Stomach (tissue), 8 donors: ENCODE measurements at regions not wholly inside any gene's neighbourhood (a gene's known extent, or its start where the extent isn't known, plus 50 kb on each side); places are given as distances from the start of the nearest gene placed in this dataset.
"Not testable (repeated sequence)": the region's sequence is repeated elsewhere in the genome, so short reads cannot be mapped to it uniquely, and the experiment has no call there.

Experiments
- DNase-seq, 2 donors: peaks; one replicate each; pipeline versions ENCODE4 v3.0.0 to v3.0.0-alpha.2; 2013 to 2019
- H3K27ac ChIP-seq, 5 donors: fragments of 200-600 bp in 4 of 5; sonication (generic) in 4 of 5; one replicate each; pipeline ENCODE4 v1.5.1; 2013 to 2019; ENCODE audit warnings: mild to moderate bottlenecking in 1 of 5, moderate library complexity in 1 of 5
- H3K27me3 ChIP-seq, 3 donors: fragments of 200-600 bp; sonication (generic); one replicate each; pipeline ENCODE4 v1.5.1; 2017 to 2019; ENCODE audit warnings: mixed run types in 1 of 3
- H3K36me3 ChIP-seq, 4 donors: fragments of 200-600 bp; sonication (generic); 1 replicate in 3 of 4; 2 replicates in 1 of 4; pipeline ENCODE4 v1.5.1; 2016 to 2019
- H3K4me1 ChIP-seq, 4 donors: fragments of 200-600 bp; sonication (generic); one replicate each; pipeline ENCODE4 v1.5.1; 2016 to 2019
- H3K4me3 ChIP-seq, 4 donors: fragments of 200-600 bp; sonication (generic) in 3 of 4; one replicate each; pipeline ENCODE4 v1.5.1; 2016 to 2019; ENCODE audit warnings: mild to moderate bottlenecking in 1 of 4
- H3K9me3 ChIP-seq, 4 donors: fragments of 200-600 bp; sonication (generic); one replicate each; pipeline ENCODE4 v1.5.1; 2016 to 2019
- CTCF ChIP-seq, 7 experiments: fragments of 450-650 bp in 4 of 7; fragments of 200-600 bp in 3 of 7; sonication (generic) in 3 of 7; IDR thresholded peaks; one replicate each; pipeline ENCODE4 v1.5.1; 2016 to 2019; ENCODE audit warnings: antibody characterized with exemption in 7 of 7, control low read depth in 2 of 7, mild to moderate bottlenecking in 1 of 7
- POLR2A ChIP-seq, 4 donors: fragments of 450-650 bp; IDR thresholded peaks; one replicate each; pipeline ENCODE4 v1.6.1; 2016; ENCODE audit warnings: antibody characterized with exemption in 4 of 4, control low read depth in 2 of 4, mild to moderate bottlenecking in 1 of 4, moderate library complexity in 1 of 4
- POLR2AphosphoS5 ChIP-seq, 3 donors: sonication (generic); formaldehyde crosslinking; IDR thresholded peaks; one replicate each; pipeline ENCODE4 v1.6.1; 2016; ENCODE audit warnings: antibody characterized with exemption in 3 of 3
- WGBS, 5 donors: extraction: QIAGEN DNeasy Blood & Tissue Kit in 3 of 5; methylation state at CpG; one replicate each; pipeline versions ENCODE4 v1.1.5 to v1.1.7; 2013 to 2018; 5-methylcytosine and 5-hydroxymethylcytosine counted together
- intact Hi-C: fragments of 100-400 bp; cut with DNase I; formaldehyde crosslinking; loops from one replicate; pipeline ENCODE4 v1.15.1; 2023; ENCODE audit warnings: low total_unique reads
- donor health status: healthy with polysubstance abuse.
- donor health status: Bipolar disorder and iron deficiency.
- donor health status: healthy.

- no peaks in the 10 kb centered on the region for H3K4me1 ChIP-seq
- TF ChIP-seq POLR2A (IDR thresholded peaks at IDR 0.05) (no peak), POLR2AphosphoS5 (IDR thresholded peaks at IDR 0.05) (no peak), CTCF (IDR thresholded peaks at IDR 0.05) (no peak)
- DNase-seq = no peak
- intact Hi-C loops = loop anchor here (10.0 kb wide), 1 partner anchor 98 kb away; no protein-coding TSS in a partner anchor
- no peaks in the 10 kb centered on the region for H3K27me3 ChIP-seq
- 87 to 98% (median 94%) methylated on average over 11 of the region's 11 CpGs for WGBS, 5 donors
- H3K27ac ChIP-seq = no peak overlapping the region
- H3K9me3 ChIP-seq = peaks cover 0 to 36% (median 5%) of the 10 kb centered on the region in 4 donors
- H3K36me3 ChIP-seq = no peaks in the 10 kb centered on the region
- H3K4me3 ChIP-seq = no peak overlapping the region
Observed at GRCh38 chr22:25332386-25332785, 112.9 kb downstream of the CRYBB2 start.

- TF ChIP-seq CTCF (IDR thresholded peaks at IDR 0.05) = peak in 1 of 7 experiments; percentile 33
- no peak for TF ChIP-seq POLR2A (IDR thresholded peaks at IDR 0.05)
- H3K27me3 ChIP-seq = no peaks in the 10 kb centered on the region
- H3K36me3 ChIP-seq = no peaks in the 10 kb centered on the region
- intact Hi-C loops = loop anchor here (10.0 kb wide), 1 partner anchor 99 kb away; no protein-coding TSS in a partner anchor
- no peak overlapping the region for H3K27ac ChIP-seq
- H3K9me3 ChIP-seq = peaks cover 0 to 52% (median 22%) of the 10 kb centered on the region in 4 donors
- H3K4me3 ChIP-seq = no peak overlapping the region
- WGBS, 5 donors = 30 to 41% (median 36%) methylated on average over 8 to 10 of the region's 10 CpGs
- DNase-seq = peak; percentile 59 to 72
- H3K4me1 ChIP-seq = no peaks in the 10 kb centered on the region
Observed at GRCh38 chr22:25334162-25334490, 114.7 kb downstream of the CRYBB2 start.

- not testable (repeated sequence) for H3K27me3 ChIP-seq
Observed at GRCh38 chr22:25334631-25335030, 115.2 kb downstream of the CRYBB2 start.

GRCh38 chr22:25335276-25335675, 115.8 kb downstream of the CRYBB2 start:
- WGBS, 5 donors = 74 to 86% (median 84%) methylated on average over 4 of the region's 4 CpGs
- intact Hi-C loops = loop anchor here (10.0 kb wide), 1 partner anchor 100 kb away; no protein-coding TSS in a partner anchor

More at GRCh38 chr22:25334631-25335030, 115.2 kb downstream of the CRYBB2 start:
- peaks cover 0 to 57% (median 24%) of the 10 kb centered on the region in 4 donors for H3K9me3 ChIP-seq
- not testable (repeated sequence) for H3K27ac ChIP-seq, H3K36me3 ChIP-seq, H3K4me3 ChIP-seq, DNase-seq, H3K4me1 ChIP-seq
- 86 to 92% (median 90%) methylated on average over 17 of the region's 17 CpGs for WGBS, 5 donors
- intact Hi-C loops = loop anchor here (10.0 kb wide), 1 partner anchor 100 kb away; no protein-coding TSS in a partner anchor

GRCh38 chr22:25340536-25340935, 121.1 kb downstream of the CRYBB2 start:
- H3K27me3 ChIP-seq, H3K36me3 ChIP-seq, H3K27ac ChIP-seq, H3K4me1 ChIP-seq, DNase-seq, H3K4me3 ChIP-seq, intact Hi-C loops: not testable (repeated sequence)
- H3K9me3 ChIP-seq = peaks cover 0 to 55% (median 29%) of the 10 kb centered on the region in 4 donors
- 92 to 100% (median 96%) methylated on average over 5 of the region's 5 CpGs for WGBS, 5 donors

More at GRCh38 chr22:25335276-25335675, 115.8 kb downstream of the CRYBB2 start:
- not testable (repeated sequence) for H3K36me3 ChIP-seq, H3K27ac ChIP-seq, H3K4me1 ChIP-seq, H3K27me3 ChIP-seq, H3K4me3 ChIP-seq, DNase-seq
- H3K9me3 ChIP-seq = peaks cover 0 to 64% (median 27%) of the 10 kb centered on the region in 4 donors

GRCh38 chr22:25344366-25344765, 124.9 kb downstream of the CRYBB2 start:
- H3K27me3 ChIP-seq, H3K4me3 ChIP-seq, H3K4me1 ChIP-seq, DNase-seq, intact Hi-C loops, H3K27ac ChIP-seq: not testable (repeated sequence)
- peaks cover 0 to 35% (median 30%) of the 10 kb centered on the region in 4 donors for H3K36me3 ChIP-seq
- WGBS, 5 donors = 89 to 98% (median 92%) methylated on average over 5 to 10 of the region's 10 CpGs
- peaks cover 0 to 18% (median 6%) of the 10 kb centered on the region in 4 donors for H3K9me3 ChIP-seq
